ENCODE measurements at regions not wholly inside any gene's neighbourhood (a gene's known extent, or its start where the extent isn't known, plus 50 kb on each side); places are given as distances from the start of the nearest gene placed in this dataset.

DNA sequence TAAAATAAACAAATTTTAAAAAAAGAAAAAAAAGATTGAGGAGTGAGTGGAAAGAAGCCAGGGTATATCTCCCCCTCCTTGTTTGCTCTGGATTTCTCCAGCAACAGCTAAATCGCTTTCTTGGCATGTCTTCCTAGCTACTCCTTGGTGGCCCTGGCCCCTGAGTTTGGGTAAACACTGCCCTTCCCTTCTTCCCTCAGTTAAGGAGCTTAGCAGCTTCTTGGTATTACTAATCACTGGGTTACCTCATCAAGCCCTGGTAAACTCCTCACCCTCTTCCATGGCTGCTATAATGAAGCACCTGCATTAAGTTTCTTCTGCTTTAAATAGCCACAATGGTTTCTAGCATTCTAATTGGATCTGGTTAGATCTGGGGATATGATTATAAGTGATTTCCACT lies 269.8 kb downstream of the FZD1 start:
- DNase-seq (ENCODE audit: low read depth, low spot score) = no peak
- ChIA-PET CTCF (no interaction called here), RAD21 (ENCODE audit: low non-redundant PET in 1 of 2, low total read pairs in 2 of 2, uncharacterized antibody in 2 of 2, unreplicated experiment in 2 of 2) (no interaction called here), POLR2A (no interaction called here)
- BruUV-seq (replicated peaks) = no TSS peak
- no peaks in the 10 kb centered on the region for H3K9me2 ChIP-seq (ENCODE audit: insufficient read depth)
- no peak overlapping the region for H3K4me2 ChIP-seq (ENCODE audit: low read length)
- no peaks in the 10 kb centered on the region for H3K27me3 ChIP-seq (ENCODE audit: insufficient read depth, low read length)
- no peak overlapping the region for H3K4me3 ChIP-seq (replicated peaks in 1 of 2; ENCODE audit: low read depth in 1 of 2, low read length in 2 of 2)
- no peaks in the 10 kb centered on the region for H3K4me1 ChIP-seq (ENCODE audit: control insufficient read depth in 1 of 2, insufficient read depth in 2 of 2, low read length in 2 of 2)
- TF ChIP-seq JUND (IDR thresholded peaks at IDR 0.05) = no peak
- TF ChIP-seq EZH2phosphoT487 (IDR thresholded peaks at IDR 0.05; ENCODE audit: borderline replicate concordance) = no peak
- no peak overlapping the region for H2AFZ ChIP-seq (ENCODE audit: low read depth, low read length, poor library complexity, severe bottlenecking)
- H4K20me1 ChIP-seq (ENCODE audit: insufficient read depth) = no peaks in the 10 kb centered on the region
- ATAC-seq = no peak
- intact Hi-C loops (cut with micrococcal nuclease) = no loop called here
- H3K9ac ChIP-seq (ENCODE audit: low read length) = no peak overlapping the region
- H3K36me3 ChIP-seq (ENCODE audit: control insufficient read depth in 1 of 2, insufficient read depth in 2 of 2, low read length in 2 of 2) = no peaks in the 10 kb centered on the region
- H3K27ac ChIP-seq (ENCODE audit: low read depth, low read length) = no peak overlapping the region
- no peaks in the 10 kb centered on the region for H3K9me3 ChIP-seq (ENCODE audit: control insufficient read depth in 1 of 2, insufficient read depth in 1 of 2, low read depth in 1 of 2, low read length in 2 of 2)
- no peaks in the 10 kb centered on the region for H3K79me2 ChIP-seq (ENCODE audit: insufficient read depth, low read length)

DNA sequence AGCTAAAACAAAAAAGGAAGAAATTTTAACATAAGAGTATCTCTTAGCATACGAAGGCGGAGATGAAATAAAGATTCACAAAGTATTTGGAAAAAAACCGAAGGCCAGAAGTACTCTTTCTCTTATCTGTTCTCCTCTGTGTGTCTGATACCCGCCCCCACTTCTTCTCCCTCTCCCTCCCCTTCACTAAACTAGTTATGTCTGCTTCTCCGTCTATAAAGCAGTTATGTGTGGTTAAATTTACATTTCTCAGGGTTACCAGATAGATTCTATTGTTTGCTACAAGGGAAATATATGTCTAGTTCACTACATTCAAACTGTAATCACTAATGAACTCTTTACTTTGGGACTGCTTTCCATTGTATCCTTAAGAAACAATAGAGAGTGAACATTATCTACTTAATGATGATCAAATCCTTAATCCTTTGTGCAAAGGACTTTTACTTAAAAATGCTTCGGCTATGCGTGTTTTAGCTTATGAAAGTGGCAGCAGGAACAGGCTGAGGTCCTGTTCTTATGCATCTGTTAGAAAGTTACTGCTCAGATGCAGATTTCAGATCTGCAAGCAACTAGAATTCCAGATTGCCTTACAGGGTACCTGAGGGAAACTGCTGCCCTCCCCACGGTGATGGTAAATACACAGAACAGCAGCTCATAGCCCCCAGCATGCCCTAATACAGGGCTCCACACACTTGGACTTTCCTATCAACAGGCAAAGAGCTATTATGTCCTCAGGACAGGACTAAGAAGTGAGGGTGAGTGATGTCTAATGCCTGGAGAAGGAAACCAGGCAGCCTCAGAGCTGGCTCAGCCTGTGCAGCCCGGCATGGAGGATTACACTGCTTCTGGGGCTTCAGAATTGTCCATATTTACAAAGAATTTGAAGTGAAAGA lies 273.3 kb downstream of the FZD1 start:
- BruUV-seq (replicated peaks) = no TSS peak
- no peak for ATAC-seq
- CTCF ChIA-PET = no interaction called here
- no peaks in the 10 kb centered on the region for H3K9me2 ChIP-seq (ENCODE audit: insufficient read depth)
- H3K4me2 ChIP-seq (ENCODE audit: low read length) = no peak overlapping the region
- no peak overlapping the region for H3K27ac ChIP-seq (ENCODE audit: low read depth, low read length)
- no peak for DNase-seq (ENCODE audit: low read depth, low spot score)
- POLR2A ChIA-PET = no interaction called here
- H3K4me1 ChIP-seq (ENCODE audit: control insufficient read depth in 1 of 2, insufficient read depth in 2 of 2, low read length in 2 of 2) = no peaks in the 10 kb centered on the region
- no peak overlapping the region for H3K4me3 ChIP-seq (replicated peaks in 1 of 2; ENCODE audit: low read depth in 1 of 2, low read length in 2 of 2)
- intact Hi-C loops (cut with micrococcal nuclease) = no loop called here
- no peaks in the 10 kb centered on the region for H3K9me3 ChIP-seq (ENCODE audit: control insufficient read depth in 1 of 2, insufficient read depth in 1 of 2, low read depth in 1 of 2, low read length in 2 of 2)
- H3K79me2 ChIP-seq (ENCODE audit: insufficient read depth, low read length) = no peaks in the 10 kb centered on the region
- no peak overlapping the region for H2AFZ ChIP-seq (ENCODE audit: low read depth, low read length, poor library complexity, severe bottlenecking)
- no peaks in the 10 kb centered on the region for H4K20me1 ChIP-seq (ENCODE audit: insufficient read depth)
- no peak overlapping the region for H3K9ac ChIP-seq (ENCODE audit: low read length)
- no peaks in the 10 kb centered on the region for H3K36me3 ChIP-seq (ENCODE audit: control insufficient read depth in 1 of 2, insufficient read depth in 2 of 2, low read length in 2 of 2)
- RAD21 ChIA-PET (ENCODE audit: low non-redundant PET in 1 of 2, low total read pairs in 2 of 2, uncharacterized antibody in 2 of 2, unreplicated experiment in 2 of 2) = no interaction called here
- H3K27me3 ChIP-seq (ENCODE audit: insufficient read depth, low read length) = no peaks in the 10 kb centered on the region
- TF ChIP-seq CBX3 (IDR thresholded peaks at IDR 0.05; ENCODE audit: low read depth) (no peak), YY1 (IDR thresholded peaks at IDR 0.05; ENCODE audit: extremely low read depth, insufficient replicate concordance, low read depth, low read length) (no peak), POLR2A (IDR thresholded peaks at IDR 0.05; ENCODE audit: borderline replicate concordance, extremely low read depth, insufficient read depth, insufficient read length) (no peak), SIN3A (IDR thresholded peaks at IDR 0.05; ENCODE audit: low read depth) (no peak), TCF7L2 (IDR thresholded peaks at IDR 0.05; ENCODE audit: borderline replicate concordance, extremely low read depth, insufficient read depth, insufficient read length) (no peak), SRF (IDR thresholded peaks at IDR 0.05; ENCODE audit: low read depth) (no peak), SP1 (IDR thresholded peaks at IDR 0.05; ENCODE audit: low read depth) (no peak), POLR2AphosphoS5 (IDR thresholded peaks at IDR 0.05; ENCODE audit: low read depth, low read length) (no peak), ZFX (IDR thresholded peaks at IDR 0.05) (no peak), RAD21 (IDR thresholded peaks at IDR 0.05; ENCODE audit: low read depth) (no peak), JUND (IDR thresholded peaks at IDR 0.05) (no peak), EGR1 (IDR thresholded peaks at IDR 0.05; ENCODE audit: low read depth) (no peak)
- TF ChIP-seq, protein P1, sequence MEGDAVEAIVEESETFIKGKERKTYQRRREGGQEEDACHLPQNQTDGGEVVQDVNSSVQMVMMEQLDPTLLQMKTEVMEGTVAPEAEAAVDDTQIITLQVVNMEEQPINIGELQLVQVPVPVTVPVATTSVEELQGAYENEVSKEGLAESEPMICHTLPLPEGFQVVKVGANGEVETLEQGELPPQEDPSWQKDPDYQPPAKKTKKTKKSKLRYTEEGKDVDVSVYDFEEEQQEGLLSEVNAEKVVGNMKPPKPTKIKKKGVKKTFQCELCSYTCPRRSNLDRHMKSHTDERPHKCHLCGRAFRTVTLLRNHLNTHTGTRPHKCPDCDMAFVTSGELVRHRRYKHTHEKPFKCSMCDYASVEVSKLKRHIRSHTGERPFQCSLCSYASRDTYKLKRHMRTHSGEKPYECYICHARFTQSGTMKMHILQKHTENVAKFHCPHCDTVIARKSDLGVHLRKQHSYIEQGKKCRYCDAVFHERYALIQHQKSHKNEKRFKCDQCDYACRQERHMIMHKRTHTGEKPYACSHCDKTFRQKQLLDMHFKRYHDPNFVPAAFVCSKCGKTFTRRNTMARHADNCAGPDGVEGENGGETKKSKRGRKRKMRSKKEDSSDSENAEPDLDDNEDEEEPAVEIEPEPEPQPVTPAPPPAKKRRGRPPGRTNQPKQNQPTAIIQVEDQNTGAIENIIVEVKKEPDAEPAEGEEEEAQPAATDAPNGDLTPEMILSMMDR (IDR thresholded peaks at IDR 0.05 in 2 of 3, conservative IDR thresholded peaks at IDR 0.05 in 1 of 3; ENCODE audit: borderline replicate concordance in 1 of 3, insufficient read depth in 1 of 3, low read depth in 2 of 3, low read length in 2 of 3) = no peak
- TF ChIP-seq, protein P2, sequence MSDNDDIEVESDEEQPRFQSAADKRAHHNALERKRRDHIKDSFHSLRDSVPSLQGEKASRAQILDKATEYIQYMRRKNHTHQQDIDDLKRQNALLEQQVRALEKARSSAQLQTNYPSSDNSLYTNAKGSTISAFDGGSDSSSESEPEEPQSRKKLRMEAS (IDR thresholded peaks at IDR 0.05) = no peak
- TF ChIP-seq, protein P3, sequence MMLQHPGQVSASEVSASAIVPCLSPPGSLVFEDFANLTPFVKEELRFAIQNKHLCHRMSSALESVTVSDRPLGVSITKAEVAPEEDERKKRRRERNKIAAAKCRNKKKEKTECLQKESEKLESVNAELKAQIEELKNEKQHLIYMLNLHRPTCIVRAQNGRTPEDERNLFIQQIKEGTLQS (IDR thresholded peaks at IDR 0.05) = no peak
- TF ChIP-seq, protein P4, sequence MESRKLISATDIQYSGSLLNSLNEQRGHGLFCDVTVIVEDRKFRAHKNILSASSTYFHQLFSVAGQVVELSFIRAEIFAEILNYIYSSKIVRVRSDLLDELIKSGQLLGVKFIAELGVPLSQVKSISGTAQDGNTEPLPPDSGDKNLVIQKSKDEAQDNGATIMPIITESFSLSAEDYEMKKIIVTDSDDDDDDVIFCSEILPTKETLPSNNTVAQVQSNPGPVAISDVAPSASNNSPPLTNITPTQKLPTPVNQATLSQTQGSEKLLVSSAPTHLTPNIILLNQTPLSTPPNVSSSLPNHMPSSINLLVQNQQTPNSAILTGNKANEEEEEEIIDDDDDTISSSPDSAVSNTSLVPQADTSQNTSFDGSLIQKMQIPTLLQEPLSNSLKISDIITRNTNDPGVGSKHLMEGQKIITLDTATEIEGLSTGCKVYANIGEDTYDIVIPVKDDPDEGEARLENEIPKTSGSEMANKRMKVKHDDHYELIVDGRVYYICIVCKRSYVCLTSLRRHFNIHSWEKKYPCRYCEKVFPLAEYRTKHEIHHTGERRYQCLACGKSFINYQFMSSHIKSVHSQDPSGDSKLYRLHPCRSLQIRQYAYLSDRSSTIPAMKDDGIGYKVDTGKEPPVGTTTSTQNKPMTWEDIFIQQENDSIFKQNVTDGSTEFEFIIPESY (IDR thresholded peaks at IDR 0.05; ENCODE audit: extremely low read depth, insufficient replicate concordance, low read length) = no peak
